SU-DHL-6 (cell line): ENCODE measurements at regions not wholly inside any gene's neighbourhood (a gene's known extent, or its start where the extent isn't known, plus 50 kb on each side); places are given as distances from the start of the nearest gene placed in this dataset.

Experiments used
- CTCF ChIP-seq: fragments of 200-600 bp; sonication (generic); IDR thresholded peaks from one replicate; pipeline ENCODE4 v1.5.1; 2017; ENCODE audit warnings: antibody characterized with exemption, mild to moderate bottlenecking, low read length, moderate library complexity; ENCODE audit not compliant: insufficient read depth, poor library complexity, severe bottlenecking
- EZH2phosphoT487 ChIP-seq: fragments of 200-600 bp; sonication (generic), shearing (Covaris generic); conservative IDR thresholded peaks from 2 replicates; pipeline ENCODE4 v1.6.1; 2018; ENCODE audit warnings: mild to moderate bottlenecking, antibody characterized with exemption, low read length, moderate library complexity, mixed read lengths

GRCh38 chr11:134552749-134553148, 140.7 kb upstream of the B3GAT1 start:
- no peak for TF ChIP-seq CTCF
- no peak for TF ChIP-seq EZH2phosphoT487
